MM.1S (cell line): ENCODE measurements at regions not wholly inside any gene's neighbourhood (a gene's known extent, or its start where the extent isn't known, plus 50 kb on each side); places are given as distances from the start of the nearest gene placed in this dataset.

Source experiments
- DNase-seq: peaks from one replicate; pipeline ENCODE4 v3.0.0-alpha.2; 2015
- H2AFZ ChIP-seq: fragments of 300-600 bp; sonication (generic); 2 replicates; pipeline ENCODE4 v1.6.0; 2016; ENCODE audit warnings: antibody characterized with exemption, low read length
- H3F3A ChIP-seq: fragments of 300-600 bp; sonication (generic); 2 replicates; pipeline ENCODE4 v1.6.1; 2016; ENCODE audit warnings: mild to moderate bottlenecking, antibody characterized with exemption, low read length, moderate library complexity, mixed read lengths; ENCODE audit not compliant: insufficient read depth
- H3K27ac ChIP-seq: fragments of 300-600 bp; sonication (generic); 2 replicates; pipeline ENCODE4 v1.5.1; 2016; ENCODE audit warnings: mild to moderate bottlenecking, low read length
- H3K27me3 ChIP-seq: fragments of 300-600 bp; sonication (generic); replicated peaks from 2 replicates; pipeline ENCODE4 v1.6.0; 2016; ENCODE audit warnings: low read length; ENCODE audit not compliant: insufficient read depth
- H3K36me3 ChIP-seq: fragments of 300-600 bp; sonication (generic); replicated peaks from 2 replicates; pipeline ENCODE4 v1.6.1; 2016; ENCODE audit warnings: mild to moderate bottlenecking, low read length, mixed read lengths; ENCODE audit not compliant: insufficient read depth
- H3K4me1 ChIP-seq: fragments of 300-600 bp; sonication (generic); 2 replicates; pipeline ENCODE4 v1.6.1; 2016; ENCODE audit warnings: low read length, mixed read lengths
- H3K4me2 ChIP-seq: fragments of 300-600 bp; sonication (generic); 2 replicates; pipeline ENCODE4 v1.6.0; 2016; ENCODE audit warnings: low read depth, low read length
- H3K4me3 ChIP-seq: fragments of 300-600 bp; sonication (generic); 2 replicates; pipeline ENCODE4 v1.5.1; 2016; ENCODE audit warnings: low read length, mixed read lengths
- H3K79me2 ChIP-seq: fragments of 300-600 bp; sonication (generic); 2 replicates; pipeline ENCODE4 v1.6.1; 2016; ENCODE audit warnings: mixed run types, low read length, mixed read lengths
- H3K9ac ChIP-seq: fragments of 300-600 bp; sonication (generic); 2 replicates; pipeline ENCODE4 v1.6.1; 2016; ENCODE audit warnings: low read length, mixed read lengths
- H3K9me2 ChIP-seq: fragments of 300-600 bp; sonication (generic); replicated peaks from 2 replicates; pipeline ENCODE4 v1.6.1; 2016; ENCODE audit warnings: mild to moderate bottlenecking, low read length, mixed read lengths; ENCODE audit not compliant: insufficient read depth
- H3K9me3 ChIP-seq: fragments of 300-600 bp; sonication (generic); replicated peaks from 2 replicates; pipeline ENCODE4 v1.6.1; 2016; ENCODE audit warnings: mild to moderate bottlenecking, low read length, mixed read lengths; ENCODE audit not compliant: insufficient read depth
- H4K20me1 ChIP-seq: fragments of 300-600 bp; sonication (generic); 2 replicates; pipeline ENCODE4 v1.6.1; 2016; ENCODE audit warnings: mild to moderate bottlenecking, low read length, moderate library complexity, mixed read lengths; ENCODE audit not compliant: insufficient read depth
- CTCF ChIP-seq: fragments of 300-600 bp; sonication (generic); IDR thresholded peaks from 2 replicates; pipeline ENCODE4 v1.5.1; 2016; ENCODE audit warnings: antibody characterized with exemption, low read length, mixed read lengths
- EZH2 ChIP-seq: fragments of 300-600 bp; sonication (generic); optimal IDR thresholded peaks from 2 replicates; pipeline ENCODE3; 2017; ENCODE audit warnings: low read depth, mild to moderate bottlenecking, antibody characterized with exemption, low read length, mixed read lengths
- EZH2phosphoT487 ChIP-seq: fragments of 300-600 bp; sonication (generic); IDR thresholded peaks from 2 replicates; pipeline ENCODE4 v1.6.1; 2018; ENCODE audit warnings: antibody characterized with exemption, low read length

GRCh38 chr9:82421498-82421897, 432.9 kb downstream of the SPATA31D1 start:
- Histone ChIP-seq H3K36me3 (no peaks in the 10 kb centered on the region), H3K79me2 (no peaks in the 10 kb centered on the region)

GRCh38 chr9:82423700-82424099, 435.1 kb downstream of the SPATA31D1 start:
- TF ChIP-seq CTCF (no peak), EZH2 (no peak), EZH2phosphoT487 (no peak)
- Histone ChIP-seq H3K9me3 (no peaks in the 10 kb centered on the region), H4K20me1 (no peaks in the 10 kb centered on the region), H3K9me2 (no peaks in the 10 kb centered on the region), H3K36me3 (no peaks in the 10 kb centered on the region), H3K4me2 (no peak overlapping the region), H3K27ac (no peak overlapping the region), H2AFZ (no peak overlapping the region), H3K79me2 (no peaks in the 10 kb centered on the region), H3K4me3 (no peak overlapping the region), H3F3A (no peaks in the 10 kb centered on the region), H3K27me3 (no peaks in the 10 kb centered on the region), H3K4me1 (no peaks in the 10 kb centered on the region), H3K9ac (no peak overlapping the region)
- DNase-seq, result no peak

More at GRCh38 chr9:82421498-82421897, 432.9 kb downstream of the SPATA31D1 start:
- no peaks in the 10 kb centered on the region for H3K9me3 ChIP-seq
- H3F3A ChIP-seq, result no peaks in the 10 kb centered on the region
- no peak for DNase-seq
- no peaks in the 10 kb centered on the region for H3K9me2 ChIP-seq
- H3K4me2 ChIP-seq, result no peak overlapping the region
- no peaks in the 10 kb centered on the region for H3K4me1 ChIP-seq
- no peak overlapping the region for H3K9ac ChIP-seq
- no peak overlapping the region for H3K27ac ChIP-seq
- no peak overlapping the region for H3K4me3 ChIP-seq
- no peaks in the 10 kb centered on the region for H4K20me1 ChIP-seq
- TF ChIP-seq EZH2phosphoT487 (no peak), EZH2 (no peak), CTCF (no peak)
- H3K27me3 ChIP-seq, result no peaks in the 10 kb centered on the region
- no peak overlapping the region for H2AFZ ChIP-seq

GRCh38 chr9:82424599-82425120, 436.1 kb downstream of the SPATA31D1 start:
- TF ChIP-seq CTCF (no peak), EZH2 (no peak)
- Histone ChIP-seq H4K20me1 (no peaks in the 10 kb centered on the region), H3K9me2 (no peaks in the 10 kb centered on the region), H3K4me2 (no peak overlapping the region), H3K79me2 (no peaks in the 10 kb centered on the region), H3K9me3 (no peaks in the 10 kb centered on the region), H3K4me3 (no peak overlapping the region), H3K9ac (no peak overlapping the region), H3K27me3 (no peaks in the 10 kb centered on the region), H3K36me3 (no peaks in the 10 kb centered on the region), H2AFZ (no peak overlapping the region), H3K27ac (no peak overlapping the region), H3K4me1 (no peaks in the 10 kb centered on the region), H3F3A (no peaks in the 10 kb centered on the region)
- DNase-seq, result no peak
